GM12878 (cell line): ENCODE measurements at regions not wholly inside any gene's neighbourhood (a gene's known extent, or its start where the extent isn't known, plus 50 kb on each side); places are given as distances from the start of the nearest gene placed in this dataset.

Source experiments
- ATAC-seq: fragments of 200-7000 bp; cut with Tn5 transposase; 3 replicates; pipeline ENCODE4 v1.9.1; 2020; ENCODE audit warnings: mild to moderate bottlenecking, moderate library complexity
- BruUV-seq: library from RNA; stranded (reverse); fragments of 400-500 nt; replicated peaks from 2 replicates; lab custom pipeline; 2021; lab: Mats Ljungman, UMichigan
- CTCF ChIA-PET: fragments of 300-600 bp; sonication (Branson Sonifier 250); formaldehyde crosslinking; extraction: SDS; loops from one replicate; lab custom pipeline; 2021; ENCODE audit warnings: inconsistent platforms; lab: Yijun Ruan, JAX
- POLR2A ChIA-PET: fragments of 350-600 bp; formaldehyde crosslinking; extraction: SDS; loops from one replicate; lab custom pipeline; 2021; ENCODE audit warnings: inconsistent platforms; lab: Charles Lee
- RAD21 ChIA-PET: fragments of 300-600 bp; sonication (Branson Sonifier 250); formaldehyde crosslinking; loops from one replicate; lab custom pipeline; 2023; ENCODE audit warnings: antibody characterized with exemption; ENCODE audit not compliant: unreplicated experiment; lab: Charles Lee
- SMC1A ChIA-PET: fragments of 300-600 bp; sonication (Branson Sonifier 250); formaldehyde crosslinking; loops from one replicate; lab custom pipeline; 2023; ENCODE audit not compliant: unreplicated experiment, uncharacterized antibody; lab: Charles Lee
- DNase-seq: peaks from one replicate; pipeline ENCODE4 v3.0.0-alpha.2; 2011; ENCODE audit warnings: low read depth, low spot score
- FAIRE-seq: peaks from 3 replicates; lab custom pipeline; 2011; peaks lifted over from hg19 to GRCh38; lab: Jason Lieb, UNC
- H2AFZ ChIP-seq: 2 replicates; pipeline ENCODE4 v1.6.0; 2011; ENCODE audit warnings: low read depth, low read length, control low read depth; ENCODE audit not compliant: control insufficient read depth
- H3K27ac ChIP-seq: 2 replicates; pipeline ENCODE4 v1.5.1; 2011; ENCODE audit warnings: control low read depth; ENCODE audit not compliant: control insufficient read depth, insufficient read depth
- H3K27me3 ChIP-seq, 2 experiments: replicated peaks in 1 of 2; 2 replicates each; pipeline versions ENCODE4 v1.6.0 to v1.6.1; 2011; ENCODE audit warnings: low read length in 1 of 2; ENCODE audit not compliant: control insufficient read depth in 2 of 2, insufficient read depth in 2 of 2
- H3K36me3 ChIP-seq, 2 experiments: 2 replicates each; pipeline ENCODE4 v1.5.1; 2011; ENCODE audit warnings: low read length in 1 of 2; ENCODE audit not compliant: control insufficient read depth in 2 of 2, insufficient read depth in 2 of 2
- H3K4me1 ChIP-seq: 2 replicates; pipeline ENCODE4 v1.6.1; 2011; ENCODE audit warnings: mild to moderate bottlenecking, low read length, moderate library complexity, mixed read lengths; ENCODE audit not compliant: control insufficient read depth, insufficient read depth
- H3K4me2 ChIP-seq: 2 replicates; pipeline ENCODE4 v1.6.0; 2011; ENCODE audit warnings: control low read depth; ENCODE audit not compliant: control insufficient read depth, insufficient read depth
- H3K4me3 ChIP-seq: fragments of 200-600 bp; sonication (generic); 2 replicates; pipeline ENCODE4 v1.5.1; 2016
- H3K79me2 ChIP-seq: 2 replicates; pipeline ENCODE4 v1.6.0; 2011; ENCODE audit warnings: low read length; ENCODE audit not compliant: control insufficient read depth, insufficient read depth
- H3K9ac ChIP-seq: 2 replicates; pipeline ENCODE4 v1.8.0; 2011; ENCODE audit warnings: low read length, control low read depth, mixed read lengths; ENCODE audit not compliant: control insufficient read depth, insufficient read depth
- H3K9me3 ChIP-seq: replicated peaks from 3 replicates; pipeline ENCODE4 v1.5.1; 2011; ENCODE audit warnings: mild to moderate bottlenecking, low read length; ENCODE audit not compliant: control insufficient read depth, insufficient read depth
- H4K20me1 ChIP-seq: 2 replicates; pipeline ENCODE4 v1.6.0; 2011; ENCODE audit not compliant: control insufficient read depth, insufficient read depth
- BACH1 ChIP-seq: fragments of 450-650 bp; IDR thresholded peaks from 2 replicates; pipeline ENCODE4 v1.6.1; 2017; ENCODE audit warnings: mild to moderate bottlenecking, borderline replicate concordance
- BMI1 ChIP-seq: fragments of 450-650 bp; IDR thresholded peaks from 2 replicates; pipeline ENCODE4 v1.6.1; 2016; ENCODE audit warnings: mild to moderate bottlenecking, moderate library complexity, borderline replicate concordance
- BRCA1 ChIP-seq: IDR thresholded peaks from 2 replicates; pipeline ENCODE4 v1.6.1; 2011; ENCODE audit warnings: low read depth, low read length, improper control_type of control experiment
- CREB1 ChIP-seq: IDR thresholded peaks from 2 replicates; pipeline ENCODE4 v1.6.1; 2012; ENCODE audit warnings: low read depth, mild to moderate bottlenecking, inconsistent platforms
- EP300 ChIP-seq, 2 experiments: fragments of 150-350 bp in 1 of 2; IDR thresholded peaks; 2 replicates each; pipeline ENCODE4 v1.6.1; 2011 to 2012; ENCODE audit warnings: low read depth in 2 of 2, low read length in 2 of 2, borderline replicate concordance in 1 of 2, improper control_type of control experiment in 1 of 2, inconsistent platforms in 1 of 2; ENCODE audit not compliant: control insufficient read depth in 1 of 2
- GATAD2B ChIP-seq: fragments of 450-650 bp; conservative IDR thresholded peaks from 2 replicates; pipeline ENCODE4 v1.6.1; 2017; ENCODE audit warnings: low read depth, mild to moderate bottlenecking, moderate library complexity
- IKZF2 ChIP-seq, 2 experiments: fragments of 450-650 bp; IDR thresholded peaks; 2 replicates each; pipeline ENCODE4 v1.6.1; 2017; ENCODE audit warnings: mild to moderate bottlenecking in 2 of 2, moderate library complexity in 2 of 2
- KAT2A ChIP-seq: conservative IDR thresholded peaks from 2 replicates; pipeline ENCODE4 v1.6.1; 2011; ENCODE audit warnings: low read depth, low read length; ENCODE audit not compliant: control insufficient read depth
- KLF5 ChIP-seq: fragments of 450-650 bp; IDR thresholded peaks from 2 replicates; pipeline ENCODE4 v1.6.1; 2014; ENCODE audit warnings: mild to moderate bottlenecking; ENCODE audit not compliant: partially characterized antibody
- MYC ChIP-seq: IDR thresholded peaks from 2 replicates; pipeline ENCODE4 v1.6.1; 2011; ENCODE audit warnings: mild to moderate bottlenecking, low read length, moderate library complexity, inconsistent platforms; ENCODE audit not compliant: insufficient read depth, insufficient replicate concordance, insufficient read length, severe bottlenecking
- NR2C1 ChIP-seq: fragments of 450-650 bp; IDR thresholded peaks from 2 replicates; pipeline ENCODE4 v1.6.1; 2017; ENCODE audit warnings: antibody characterized with exemption, mild to moderate bottlenecking, moderate library complexity
- NRF1 ChIP-seq: conservative IDR thresholded peaks from 2 replicates; pipeline ENCODE4 v1.6.1; 2011; ENCODE audit warnings: mild to moderate bottlenecking, low read depth, low read length, improper control_type of control experiment
- POLR2A ChIP-seq: IDR thresholded peaks from 2 replicates; pipeline ENCODE4 v1.6.1; 2011; ENCODE audit warnings: low read depth, mild to moderate bottlenecking, low read length
- RAD51 ChIP-seq: fragments of 450-650 bp; IDR thresholded peaks from 2 replicates; pipeline ENCODE4 v1.6.1; 2016; ENCODE audit warnings: moderate library complexity, mild to moderate bottlenecking, inconsistent platforms
- SRF ChIP-seq, 2 experiments: IDR thresholded peaks; 2 replicates each; pipeline ENCODE4 v1.6.1; 2011; ENCODE audit warnings: low read depth in 2 of 2, low read length in 2 of 2, mild to moderate bottlenecking in 1 of 2, moderate library complexity in 1 of 2
- TARDBP ChIP-seq: IDR thresholded peaks from 2 replicates; pipeline ENCODE4 v1.6.1; 2016; ENCODE audit warnings: borderline replicate concordance
- ZNF274 ChIP-seq: IDR thresholded peaks from one replicate; pipeline ENCODE4 v1.8.0; 2011; ENCODE audit not compliant: insufficient read length, insufficient read depth
- WGBS: methylation state at CpG from one replicate; pipeline ENCODE4 v1.1.6; 2016; ENCODE audit warnings: low lambda C conversion rate; ENCODE audit not compliant: insufficient replicate concordance, insufficient coverage; ENCODE audit errors: missing lambda C conversion rate; 5-methylcytosine and 5-hydroxymethylcytosine counted together
- in situ Hi-C: fragments of 300-500 bp; cut with MboI; formaldehyde crosslinking; loops from 9 replicates; pipeline ENCODE4 v1.14.3; 2018; ENCODE audit warnings: mixed read lengths
- intact Hi-C: fragments of 100-400 bp; cut with micrococcal nuclease; formaldehyde crosslinking; loops from one replicate; pipeline ENCODE4 v1.14.2; 2022; ENCODE audit not compliant: unreplicated experiment
- TF ChIP-seq, protein P1 (sequence below): IDR thresholded peaks from 2 replicates; pipeline ENCODE4 v1.6.1; 2012; ENCODE audit warnings: low read depth, low read length, improper control_type of control experiment
- TF ChIP-seq, protein P2 (sequence below): fragments of 450-650 bp; IDR thresholded peaks from 2 replicates; pipeline ENCODE4 v1.6.1; 2018; ENCODE audit warnings: borderline replicate concordance, mild to moderate bottlenecking; ENCODE audit not compliant: partially characterized antibody

DNA sequence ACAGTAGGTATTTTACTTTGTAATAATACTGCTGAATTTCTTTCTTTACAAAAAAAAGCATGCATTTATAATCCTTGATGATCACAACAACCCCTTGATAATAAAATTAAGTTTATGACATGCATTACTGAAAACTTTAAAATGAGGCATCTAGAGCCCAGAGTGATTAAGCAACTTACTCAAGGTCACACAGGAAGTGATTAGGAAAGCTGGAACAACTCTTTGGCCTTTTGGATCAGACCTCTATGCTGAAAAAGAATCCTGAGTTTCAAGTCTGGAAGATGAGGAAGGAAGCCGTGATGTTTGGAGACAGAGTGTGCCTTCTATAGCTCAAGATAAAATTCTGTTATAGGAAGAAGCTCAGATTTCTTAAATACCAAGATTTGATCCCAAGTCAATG lies 105.0 kb upstream of the ATP8B1 start:
- H3K9ac ChIP-seq, result no peak overlapping the region
- ATAC-seq (no peak), FAIRE-seq (no peak), DNase-seq (no peak)
- no peaks in the 10 kb centered on the region; a peak in 1 of 4 replicates for H3K27me3 ChIP-seq
- no peaks in the 10 kb centered on the region for H3K9me3 ChIP-seq
- CTCF ChIA-PET, result interaction anchor here (1.0 kb wide), 1 partner anchor 26 kb away, joined by 4 read pairs; no protein-coding TSS in a partner anchor
- H2AFZ ChIP-seq, result no peak overlapping the region
- no peaks in the 10 kb centered on the region for H4K20me1 ChIP-seq
- WGBS, result 4% methylated on average over 1 of the region's 1 CpG
- TF ChIP-seq EP300 (IDR thresholded peaks at IDR 0.05; ENCODE audit: borderline replicate concordance in 1 of 2, control insufficient read depth in 1 of 2, low read depth in 2 of 2, low read length in 2 of 2), result no peak
- no peak for TF ChIP-seq KLF5
- no peak for TF ChIP-seq GATAD2B
- TF ChIP-seq POLR2A, result no peak
- TF ChIP-seq RAD51, result no peak
- TF ChIP-seq BACH1, result no peak
- no peak for TF ChIP-seq BMI1
- no peak for TF ChIP-seq SRF (IDR thresholded peaks at IDR 0.05; ENCODE audit: low read depth in 2 of 2, low read length in 2 of 2)
- TF ChIP-seq NRF1, result no peak
- no peak for TF ChIP-seq CREB1
- TF ChIP-seq IKZF2 (IDR thresholded peaks at IDR 0.05), result no peak
- no peak for TF ChIP-seq ZNF274
- TF ChIP-seq BRCA1, result no peak
- TF ChIP-seq, protein P1, sequence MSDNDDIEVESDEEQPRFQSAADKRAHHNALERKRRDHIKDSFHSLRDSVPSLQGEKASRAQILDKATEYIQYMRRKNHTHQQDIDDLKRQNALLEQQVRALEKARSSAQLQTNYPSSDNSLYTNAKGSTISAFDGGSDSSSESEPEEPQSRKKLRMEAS, result no peak
- no peak for TF ChIP-seq KAT2A
- TF ChIP-seq NR2C1, result no peak
- TF ChIP-seq TARDBP, result no peak
- TF ChIP-seq, protein P2, sequence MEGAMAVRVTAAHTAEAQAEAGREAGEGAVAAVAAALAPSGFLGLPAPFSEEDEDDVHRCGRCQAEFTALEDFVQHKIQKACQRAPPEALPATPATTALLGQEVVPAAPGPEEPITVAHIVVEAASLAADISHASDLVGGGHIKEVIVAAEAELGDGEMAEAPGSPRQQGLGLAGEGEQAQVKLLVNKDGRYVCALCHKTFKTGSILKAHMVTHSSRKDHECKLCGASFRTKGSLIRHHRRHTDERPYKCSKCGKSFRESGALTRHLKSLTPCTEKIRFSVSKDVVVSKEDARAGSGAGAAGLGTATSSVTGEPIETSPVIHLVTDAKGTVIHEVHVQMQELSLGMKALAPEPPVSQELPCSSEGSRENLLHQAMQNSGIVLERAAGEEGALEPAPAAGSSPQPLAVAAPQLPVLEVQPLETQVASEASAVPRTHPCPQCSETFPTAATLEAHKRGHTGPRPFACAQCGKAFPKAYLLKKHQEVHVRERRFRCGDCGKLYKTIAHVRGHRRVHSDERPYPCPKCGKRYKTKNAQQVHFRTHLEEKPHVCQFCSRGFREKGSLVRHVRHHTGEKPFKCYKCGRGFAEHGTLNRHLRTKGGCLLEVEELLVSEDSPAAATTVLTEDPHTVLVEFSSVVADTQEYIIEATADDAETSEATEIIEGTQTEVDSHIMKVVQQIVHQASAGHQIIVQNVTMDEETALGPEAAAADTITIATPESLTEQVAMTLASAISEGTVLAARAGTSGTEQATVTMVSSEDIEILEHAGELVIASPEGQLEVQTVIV, result no peak
- no peak for TF ChIP-seq MYC
- no peak overlapping the region for H3K4me3 ChIP-seq
- no peak overlapping the region for H3K27ac ChIP-seq
- POLR2A ChIA-PET, result interaction anchor here (0.5 kb wide), 1 partner anchor 149 kb away, joined by 4 read pairs; no protein-coding TSS in a partner anchor
- H3K36me3 ChIP-seq, result no peaks in the 10 kb centered on the region
- BruUV-seq, result no TSS peak
- in situ Hi-C loops, result no loop called here
- intact Hi-C loops, result no loop called here
- H3K4me1 ChIP-seq, result no peaks in the 10 kb centered on the region
- SMC1A ChIA-PET, result interaction anchor here (1.3 kb wide), 1 partner anchor 27 kb away, joined by 3 read pairs; no protein-coding TSS in a partner anchor
- RAD21 ChIA-PET, result no interaction called here
- no peak overlapping the region for H3K4me2 ChIP-seq
- no peaks in the 10 kb centered on the region for H3K79me2 ChIP-seq
